Mononuclear cell (primary cell): ENCODE measurements at regions not wholly inside any gene's neighbourhood (a gene's known extent, or its start where the extent isn't known, plus 50 kb on each side); places are given as distances from the start of the nearest gene placed in this dataset.

Experiments
- H3K27me3 ChIP-seq: 2 replicates; pipeline ENCODE4 v1.6.0; 2011; ENCODE audit warnings: low read length, control low read depth; ENCODE audit not compliant: insufficient read depth
- H3K4me1 ChIP-seq: 2 replicates; pipeline ENCODE4 v1.5.1; 2011; ENCODE audit warnings: mild to moderate bottlenecking, low read length, control low read depth; ENCODE audit not compliant: insufficient read depth
- H3K4me3 ChIP-seq: 2 replicates; pipeline ENCODE4 v1.5.1; 2011; ENCODE audit warnings: mild to moderate bottlenecking, low read length, moderate library complexity
- H3K9me3 ChIP-seq: 2 replicates; pipeline ENCODE4 v1.5.1; 2011; ENCODE audit warnings: low read depth, mild to moderate bottlenecking, control low read depth, low read length

DNA sequence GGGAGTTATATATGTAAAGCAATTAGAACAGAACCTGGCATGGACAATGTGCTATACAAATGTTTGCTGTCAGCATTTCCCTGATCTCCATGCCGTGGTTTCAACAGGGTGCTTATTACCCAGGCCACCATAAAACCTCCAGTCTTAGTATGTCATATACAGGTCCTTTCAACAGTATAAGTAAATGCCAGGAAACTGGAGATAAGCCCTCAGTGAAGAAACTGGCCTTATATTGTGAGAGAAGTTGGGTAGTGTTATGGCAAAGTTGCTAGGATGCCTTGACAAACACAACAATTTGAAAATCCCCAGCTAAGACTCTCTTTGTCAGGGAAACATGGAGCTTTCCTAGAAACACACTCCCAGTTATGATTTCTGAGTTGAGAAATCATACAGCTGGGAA lies 850.2 kb upstream of the ADAMTS5 start:
- Histone ChIP-seq H3K27me3 (no peaks in the 10 kb centered on the region), H3K4me1 (no peaks in the 10 kb centered on the region), H3K4me3 (no peak overlapping the region), H3K9me3 (no peaks in the 10 kb centered on the region)

- H3K4me3 ChIP-seq = no peak overlapping the region
- H3K27me3 ChIP-seq = no peaks in the 10 kb centered on the region
- H3K9me3 ChIP-seq = no peaks in the 10 kb centered on the region
- H3K4me1 ChIP-seq = no peaks in the 10 kb centered on the region
Measured at GRCh38 chr21:27816301-27816700, 849.4 kb upstream of the ADAMTS5 start.

DNA sequence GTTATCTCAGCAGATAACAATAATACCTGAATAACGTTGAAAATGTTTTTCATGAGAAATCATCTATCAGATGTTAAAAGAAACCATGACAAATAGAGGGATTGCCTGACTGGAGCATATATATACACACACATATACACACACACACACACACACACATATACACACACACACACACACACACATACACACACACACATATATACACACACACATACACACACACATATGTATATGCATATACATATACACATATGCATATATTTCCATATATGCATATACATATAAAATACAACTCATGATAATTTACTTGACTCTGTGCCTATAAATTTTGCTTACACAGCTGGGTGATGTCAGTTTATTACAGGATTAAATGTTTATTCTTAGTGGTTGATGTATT lies 847.3 kb upstream of the ADAMTS5 start:
- no peaks in the 10 kb centered on the region for H3K9me3 ChIP-seq
- H3K4me1 ChIP-seq = no peaks in the 10 kb centered on the region
- H3K4me3 ChIP-seq = no peak overlapping the region
- H3K27me3 ChIP-seq = no peaks in the 10 kb centered on the region

DNA sequence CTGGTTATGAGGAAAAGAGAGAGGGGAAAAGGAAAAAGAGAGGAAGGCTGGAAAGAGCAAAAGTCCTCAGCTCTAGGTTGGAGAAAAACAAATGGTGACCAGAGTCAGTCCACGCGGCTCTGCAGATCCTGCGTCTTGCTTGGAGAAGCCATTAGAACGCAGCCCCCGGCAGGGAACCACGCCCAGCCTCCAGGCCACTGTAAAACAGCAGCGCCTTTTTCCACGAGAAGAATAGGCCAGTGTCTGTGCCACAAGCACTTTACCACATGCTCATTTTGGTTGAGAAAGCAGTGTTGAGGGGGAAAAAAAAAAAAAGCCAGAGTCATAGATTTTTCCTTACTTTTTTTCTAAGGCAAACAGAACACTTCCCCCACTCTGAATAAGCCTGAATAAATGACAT lies 846.9 kb upstream of the ADAMTS5 start:
- no peaks in the 10 kb centered on the region for H3K4me1 ChIP-seq
- no peaks in the 10 kb centered on the region for H3K9me3 ChIP-seq

DNA sequence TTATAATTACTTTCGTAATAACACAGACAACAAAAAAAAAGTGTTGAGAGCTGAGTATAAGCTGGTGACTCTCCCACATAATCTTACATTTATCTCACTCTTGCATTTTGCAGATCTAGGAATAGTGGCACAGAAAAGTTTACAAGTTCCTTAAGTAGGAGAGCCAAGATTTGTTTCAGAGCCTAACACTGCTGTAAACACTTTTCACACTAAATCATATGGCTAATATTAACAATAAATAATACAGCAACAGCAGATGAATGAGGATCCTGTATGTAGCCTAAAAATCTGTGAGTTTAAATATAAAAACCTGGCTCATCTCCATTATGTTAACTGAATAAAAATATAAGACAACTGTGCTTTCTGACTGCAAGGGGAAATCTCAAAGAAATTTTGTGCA lies 846.5 kb upstream of the ADAMTS5 start:
- H3K27me3 ChIP-seq = no peaks in the 10 kb centered on the region
- H3K4me1 ChIP-seq = no peaks in the 10 kb centered on the region
- H3K9me3 ChIP-seq = no peaks in the 10 kb centered on the region
- H3K4me3 ChIP-seq = no peak overlapping the region

More for the DNA sequence above, 846.9 kb upstream of the ADAMTS5 start:
- no peak overlapping the region for H3K4me3 ChIP-seq
- no peaks in the 10 kb centered on the region for H3K27me3 ChIP-seq

GRCh38 chr21:27812279-27812678 lies 845.4 kb upstream of the ADAMTS5 start:
- H3K27me3 ChIP-seq = no peaks in the 10 kb centered on the region
- H3K9me3 ChIP-seq = no peaks in the 10 kb centered on the region
- H3K4me3 ChIP-seq = no peak overlapping the region
- no peaks in the 10 kb centered on the region for H3K4me1 ChIP-seq

- Histone ChIP-seq H3K4me3 (no peak overlapping the region), H3K27me3 (no peaks in the 10 kb centered on the region), H3K4me1 (no peaks in the 10 kb centered on the region), H3K9me3 (no peaks in the 10 kb centered on the region)
Measured at GRCh38 chr21:27808923-27809322, 842.0 kb upstream of the ADAMTS5 start.

GRCh38 chr21:27807596-27807995 lies 840.7 kb upstream of the ADAMTS5 start:
- Histone ChIP-seq H3K27me3 (no peaks in the 10 kb centered on the region), H3K9me3 (no peaks in the 10 kb centered on the region), H3K4me1 (no peaks in the 10 kb centered on the region), H3K4me3 (no peak overlapping the region)

- no peaks in the 10 kb centered on the region for H3K4me1 ChIP-seq
- no peak overlapping the region for H3K4me3 ChIP-seq
- no peaks in the 10 kb centered on the region for H3K9me3 ChIP-seq
- no peaks in the 10 kb centered on the region for H3K27me3 ChIP-seq
Measured at GRCh38 chr21:27806281-27806680, 839.4 kb upstream of the ADAMTS5 start.

- no peak overlapping the region for H3K4me3 ChIP-seq
- H3K4me1 ChIP-seq = no peaks in the 10 kb centered on the region
- no peaks in the 10 kb centered on the region for H3K9me3 ChIP-seq
- H3K27me3 ChIP-seq = no peaks in the 10 kb centered on the region
Measured at GRCh38 chr21:27805696-27806095, 838.8 kb upstream of the ADAMTS5 start.

DNA sequence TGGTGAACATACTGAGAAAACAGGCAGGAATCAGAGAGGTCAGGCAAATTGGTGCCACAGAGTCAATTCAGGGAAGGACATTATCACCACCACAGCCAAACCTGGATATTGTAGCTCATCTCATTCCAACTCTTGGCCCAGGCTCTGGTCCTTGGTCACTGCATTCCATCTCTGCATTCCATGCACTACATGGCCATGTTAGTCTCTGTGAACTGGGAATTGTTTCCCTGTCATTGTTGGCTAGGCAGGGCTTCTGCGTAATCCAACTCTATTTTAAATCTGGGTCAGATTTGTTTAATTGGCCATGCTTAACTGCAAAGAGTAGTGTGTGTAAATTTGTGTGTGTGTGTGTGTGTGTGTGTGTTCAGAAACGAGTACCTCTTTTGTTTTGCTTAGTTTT lies 837.6 kb upstream of the ADAMTS5 start:
- H3K4me3 ChIP-seq = no peak overlapping the region
- no peaks in the 10 kb centered on the region for H3K4me1 ChIP-seq
- H3K9me3 ChIP-seq = no peaks in the 10 kb centered on the region
- H3K27me3 ChIP-seq = no peaks in the 10 kb centered on the region

- no peaks in the 10 kb centered on the region for H3K4me1 ChIP-seq
- H3K4me3 ChIP-seq = no peak overlapping the region
Measured at GRCh38 chr21:27803571-27803970, 836.7 kb upstream of the ADAMTS5 start.

DNA sequence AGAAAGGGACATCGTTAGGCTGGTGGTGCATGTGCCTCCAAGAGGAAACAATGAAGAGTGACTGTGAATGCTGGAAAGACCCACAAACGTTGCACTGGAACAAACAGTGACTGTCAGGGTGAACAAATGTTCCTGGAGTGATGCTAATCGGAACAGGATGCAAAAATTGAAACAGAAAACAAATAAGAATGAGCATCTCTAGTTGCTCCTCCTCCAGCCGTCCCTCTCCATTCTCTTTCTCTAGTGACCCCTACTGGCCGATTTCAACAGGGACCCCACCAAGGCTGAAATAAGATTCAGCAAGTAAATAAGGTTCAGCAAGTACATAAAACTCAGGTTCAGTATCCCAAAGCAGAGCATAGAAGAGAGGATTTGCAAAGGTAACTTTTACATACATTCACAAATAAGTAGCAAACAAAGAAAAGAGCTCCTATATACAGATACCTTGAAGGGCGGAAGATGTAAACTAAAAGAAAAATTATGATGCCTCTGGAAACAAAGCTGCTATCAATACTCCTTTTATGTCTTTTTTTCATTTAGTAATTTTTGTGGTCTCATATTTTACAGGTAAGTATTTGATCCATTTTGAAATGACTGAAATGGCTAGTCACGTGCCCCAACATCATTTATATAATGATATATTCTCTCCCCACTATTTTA lies 836.1 kb upstream of the ADAMTS5 start:
- Histone ChIP-seq H3K9me3 (no peaks in the 10 kb centered on the region), H3K4me1 (no peaks in the 10 kb centered on the region), H3K27me3 (no peaks in the 10 kb centered on the region), H3K4me3 (no peak overlapping the region)

More at GRCh38 chr21:27803571-27803970, 836.7 kb upstream of the ADAMTS5 start:
- Histone ChIP-seq H3K27me3 (no peaks in the 10 kb centered on the region), H3K9me3 (no peaks in the 10 kb centered on the region)

DNA sequence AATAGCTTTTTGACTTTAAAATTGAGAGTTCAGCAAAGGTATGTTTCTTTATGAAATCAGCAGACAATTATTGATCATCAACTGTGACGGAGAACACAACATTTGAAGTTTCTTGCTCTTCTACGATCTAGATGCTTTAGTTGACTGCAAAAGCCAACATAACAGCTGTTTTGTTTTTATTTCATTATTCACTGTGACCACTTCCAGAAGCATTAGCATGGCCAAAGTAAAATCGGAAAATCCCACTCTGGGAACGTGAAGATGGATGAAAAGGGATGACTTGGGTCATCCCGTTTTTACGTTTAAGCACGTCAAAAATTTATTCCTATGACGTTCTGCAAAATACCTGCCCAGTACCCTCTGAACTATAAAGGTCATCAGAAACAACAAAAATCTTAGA lies 833.0 kb upstream of the ADAMTS5 start:
- H3K4me3 ChIP-seq = no peak overlapping the region
- H3K27me3 ChIP-seq = no peaks in the 10 kb centered on the region
- H3K9me3 ChIP-seq = no peaks in the 10 kb centered on the region
- no peaks in the 10 kb centered on the region for H3K4me1 ChIP-seq

GRCh38 chr21:27796106-27796505 lies 829.2 kb upstream of the ADAMTS5 start:
- Histone ChIP-seq H3K4me1 (no peaks in the 10 kb centered on the region), H3K9me3 (no peaks in the 10 kb centered on the region), H3K4me3 (no peak overlapping the region), H3K27me3 (no peaks in the 10 kb centered on the region)

DNA sequence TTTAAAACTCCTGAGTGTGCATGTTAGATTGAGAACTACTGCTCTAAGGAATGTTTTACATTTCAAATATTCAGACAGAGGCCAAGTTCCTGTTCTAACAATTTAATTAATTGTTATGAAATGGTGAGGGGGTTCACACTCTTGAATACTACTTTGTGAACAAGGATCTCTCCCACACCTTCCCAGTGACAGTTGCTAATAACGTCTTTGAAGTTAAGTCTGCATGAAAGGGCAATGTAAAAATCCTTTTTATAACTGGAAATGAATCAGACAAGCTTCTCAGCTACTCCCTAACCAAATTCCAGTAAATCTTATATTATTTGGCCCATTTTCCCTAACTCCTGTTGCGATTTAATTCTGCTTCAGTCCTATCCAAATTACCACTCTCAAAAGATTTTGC lies 828.5 kb upstream of the ADAMTS5 start:
- Histone ChIP-seq H3K4me3 (no peak overlapping the region), H3K4me1 (no peaks in the 10 kb centered on the region), H3K9me3 (no peaks in the 10 kb centered on the region), H3K27me3 (no peaks in the 10 kb centered on the region)
